NCI-H2107 (cell line): ENCODE measurements at regions not wholly inside any gene's neighbourhood (a gene's known extent, or its start where the extent isn't known, plus 50 kb on each side); places are given as distances from the start of the nearest gene placed in this dataset.

ENCODE experiments used
- DNase-seq: peaks from one replicate; lab custom pipeline; 2025; lab: John Stamatoyannopoulos, UW

DNA sequence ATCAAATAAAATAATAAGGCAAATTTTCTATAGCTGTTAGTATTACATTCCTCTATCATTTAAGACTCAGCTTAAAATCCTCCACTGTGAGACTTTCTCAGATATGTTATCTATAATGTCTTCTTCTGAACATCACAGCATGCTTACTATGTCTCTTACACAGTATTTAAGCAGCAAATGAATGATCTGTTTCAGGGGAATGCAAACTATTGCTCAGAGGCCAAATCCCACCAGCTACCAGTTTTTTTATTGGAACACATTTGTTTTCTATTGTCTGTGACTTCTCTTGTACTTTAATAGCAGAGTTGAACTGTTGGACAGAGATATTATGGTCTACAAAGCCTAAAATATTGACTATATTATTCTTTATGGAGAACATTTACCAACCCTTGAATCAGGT lies 59.6 kb downstream of the C3orf38 start:
- DNase-seq: no peak

DNA sequence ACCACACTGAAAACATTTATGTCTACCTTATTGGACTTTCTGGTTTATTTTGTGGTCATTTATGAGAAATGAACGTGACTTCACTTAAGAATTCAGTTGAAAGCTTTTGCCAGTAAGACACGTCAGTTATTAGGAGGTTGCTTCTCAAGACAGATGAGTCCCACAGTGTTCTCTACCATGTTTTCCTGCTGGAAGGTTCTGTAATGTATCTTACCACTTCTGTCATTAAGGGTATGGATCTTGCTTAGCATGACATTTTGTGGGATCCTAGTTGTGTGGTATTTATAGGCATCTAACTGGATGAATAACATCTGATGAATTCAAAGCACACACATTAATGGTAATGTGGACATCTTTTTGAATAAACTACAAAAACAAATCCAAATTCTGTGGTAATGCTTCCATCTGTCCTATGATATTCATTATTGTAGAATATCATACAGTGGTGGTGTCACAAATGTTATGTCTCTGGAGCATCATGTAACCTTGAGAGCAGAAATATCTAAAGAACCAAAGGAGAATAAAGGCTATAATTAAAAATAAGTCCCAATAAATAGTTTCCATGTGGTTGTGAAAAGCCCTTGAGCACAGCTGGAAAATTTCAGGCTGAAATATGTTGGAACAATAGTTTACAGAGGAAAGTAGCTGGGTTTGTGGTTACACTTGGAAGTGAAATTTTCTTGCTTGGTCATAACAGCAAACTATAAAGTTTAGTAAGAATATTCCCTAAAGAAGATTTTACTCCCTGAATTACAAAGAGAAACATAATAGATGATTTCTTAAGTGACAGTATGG lies 61.5 kb downstream of the C3orf38 start:
- no peak for DNase-seq

DNA sequence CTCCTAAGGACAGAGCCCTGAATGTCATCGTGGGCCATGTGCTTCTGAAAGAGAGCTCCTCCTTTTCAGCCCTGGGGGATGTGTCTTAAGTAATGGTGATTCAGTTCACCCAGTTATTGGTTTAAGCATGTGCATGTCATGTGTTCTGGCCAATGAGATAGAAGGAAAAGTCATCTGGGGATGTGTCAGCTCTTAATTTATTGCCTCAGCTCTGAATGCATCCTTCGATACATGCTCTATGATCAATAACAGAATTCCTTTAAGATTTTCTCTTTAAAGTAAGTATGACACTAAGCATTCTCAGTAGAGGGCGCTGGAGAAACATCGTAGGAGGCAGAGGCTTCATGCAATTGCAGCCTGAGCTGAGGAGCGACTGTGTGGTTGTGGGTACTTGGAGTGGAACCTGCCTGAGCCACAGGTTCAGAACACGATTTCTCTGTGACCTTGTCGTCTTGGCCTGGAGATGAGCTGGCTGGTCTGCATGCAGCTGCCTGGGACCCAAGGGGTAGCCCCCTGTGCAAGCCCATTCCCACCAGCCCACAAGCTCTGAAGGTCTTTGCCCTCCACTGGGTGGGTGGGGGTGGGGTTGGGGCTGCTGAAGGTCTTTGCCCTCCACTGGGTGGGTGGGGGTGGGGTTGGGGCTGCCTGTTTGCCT lies 69.5 kb downstream of the C3orf38 start:
- peak; percentile 34 for DNase-seq

DNA sequence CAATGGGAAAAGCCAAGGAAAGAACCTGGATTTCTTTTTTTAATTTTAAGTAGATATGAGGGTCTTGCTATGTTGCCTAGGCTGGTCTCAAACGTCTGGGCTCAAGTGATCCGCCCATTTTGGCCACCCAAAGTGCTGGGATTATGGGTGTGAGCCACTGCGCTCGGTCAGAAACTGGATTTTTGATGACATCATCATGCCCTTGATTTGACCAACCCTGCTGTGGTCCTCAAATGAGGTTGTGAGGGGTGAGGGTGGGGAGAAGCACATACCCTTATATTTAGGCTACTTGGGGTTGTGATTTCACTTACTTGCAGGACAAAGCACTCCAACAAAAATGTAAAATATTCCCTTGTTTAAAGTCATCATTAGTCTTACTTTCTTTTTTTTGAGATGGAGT lies 70.4 kb downstream of the C3orf38 start:
- DNase-seq: no peak

DNA sequence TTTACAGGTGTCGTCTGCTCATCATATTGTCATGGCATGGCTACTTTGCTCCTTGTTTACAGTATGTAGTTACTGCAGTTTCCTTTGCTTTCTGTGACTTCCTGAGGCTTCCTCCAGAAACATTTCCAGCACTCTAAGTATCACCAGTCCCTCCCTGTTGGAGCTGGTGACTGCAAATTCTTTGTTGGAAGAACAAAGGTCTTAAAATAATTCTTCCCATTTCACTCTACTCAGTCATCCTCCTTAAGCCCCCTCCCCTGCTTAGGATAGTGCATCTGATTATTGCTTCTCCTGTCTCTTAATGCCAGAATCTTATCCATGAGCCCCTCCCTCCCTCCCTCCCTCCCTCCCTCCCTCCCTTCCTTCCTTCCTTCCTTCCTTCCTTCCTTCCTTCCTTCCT lies 72.0 kb downstream of the C3orf38 start:
- no peak for DNase-seq

DNA sequence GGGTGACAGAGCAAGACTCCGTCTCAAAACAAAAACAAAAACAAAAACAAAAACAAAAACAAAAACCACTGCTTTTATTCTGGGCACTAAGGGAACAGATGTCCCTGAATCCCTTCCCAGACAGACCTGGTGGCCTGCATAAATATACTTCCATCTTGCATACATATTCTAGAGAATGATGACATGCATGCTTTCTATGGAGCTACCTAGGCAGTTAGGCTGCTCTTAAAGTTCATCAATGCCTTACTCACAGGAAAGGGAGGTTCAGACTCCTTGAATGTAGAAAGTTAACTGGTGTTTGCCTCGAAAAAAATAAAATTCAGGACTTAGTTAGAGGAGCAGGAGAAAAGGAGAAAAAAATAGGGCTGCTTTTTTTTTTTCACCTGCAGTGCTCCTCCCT lies 72.6 kb downstream of the C3orf38 start:
- no peak for DNase-seq

DNA sequence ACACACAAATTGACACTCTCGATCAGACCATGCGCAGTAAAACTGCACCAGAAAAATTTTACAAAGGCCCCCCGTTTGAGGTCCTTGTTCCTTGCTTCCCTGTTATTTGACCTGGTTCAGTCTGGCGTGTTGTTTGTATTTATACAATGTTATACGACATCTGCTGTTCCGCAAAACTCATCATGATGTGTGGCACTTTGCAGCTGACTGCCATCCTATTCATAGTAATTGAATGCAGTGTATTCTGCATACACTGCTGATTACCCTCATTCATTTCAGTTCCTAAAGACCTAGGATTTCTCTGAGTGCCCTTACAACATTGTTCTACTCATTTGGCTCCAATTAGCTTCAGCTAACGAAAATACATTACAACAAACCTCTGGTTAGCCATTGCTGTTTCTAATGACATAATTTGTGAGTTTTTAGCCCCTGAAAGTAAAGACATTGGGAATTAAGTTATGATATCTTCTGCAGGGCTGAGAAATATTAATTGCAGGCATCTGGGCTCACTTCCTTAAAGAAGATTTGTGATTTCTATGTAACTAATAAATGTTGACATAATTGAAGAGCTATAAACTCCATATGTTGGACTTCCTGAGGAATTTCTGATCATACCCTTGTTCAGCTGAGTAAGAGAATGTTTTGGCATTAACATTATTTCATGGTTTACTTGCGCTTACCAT lies 75.7 kb downstream of the C3orf38 start:
- DNase-seq: no peak

DNA sequence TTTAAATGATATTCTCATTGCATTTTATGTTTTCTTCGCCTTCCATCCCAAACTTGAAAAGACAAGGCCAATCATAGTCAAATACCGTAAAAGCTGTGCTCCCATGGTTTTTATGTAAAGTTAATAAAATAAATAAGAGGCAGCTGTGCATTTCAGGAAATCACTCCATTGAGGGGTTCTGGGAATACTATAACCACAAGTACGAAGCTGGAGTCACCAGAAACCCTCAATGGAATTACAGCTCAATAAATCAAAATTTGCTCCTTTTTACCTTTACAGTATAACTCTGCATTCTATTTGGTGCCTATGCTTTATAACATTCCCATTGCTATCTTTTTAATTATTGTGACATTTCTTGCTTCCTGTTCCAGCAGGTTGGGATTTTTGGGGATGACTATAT lies 77.2 kb downstream of the C3orf38 start:
- DNase-seq: no peak

DNA sequence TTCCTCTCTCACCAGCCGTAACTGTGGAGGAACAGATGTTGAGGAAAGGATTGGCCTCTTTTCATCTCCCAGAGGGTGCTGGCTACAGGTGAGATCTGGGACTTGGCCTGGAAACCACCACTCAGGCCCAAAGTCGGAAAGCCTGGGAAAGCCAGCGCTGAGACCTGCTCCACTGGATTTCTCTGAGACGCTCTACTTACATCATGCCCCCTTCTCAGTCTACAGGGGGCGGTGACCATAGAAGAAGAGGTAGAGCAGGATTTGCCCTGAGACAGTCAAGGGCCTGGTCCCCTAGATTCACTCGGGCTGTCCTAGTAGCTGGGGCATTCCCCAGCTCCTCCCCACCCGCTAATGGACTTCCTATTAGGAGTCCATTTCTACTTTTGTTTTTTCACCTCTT lies 80.9 kb downstream of the C3orf38 start:
- no peak for DNase-seq

DNA sequence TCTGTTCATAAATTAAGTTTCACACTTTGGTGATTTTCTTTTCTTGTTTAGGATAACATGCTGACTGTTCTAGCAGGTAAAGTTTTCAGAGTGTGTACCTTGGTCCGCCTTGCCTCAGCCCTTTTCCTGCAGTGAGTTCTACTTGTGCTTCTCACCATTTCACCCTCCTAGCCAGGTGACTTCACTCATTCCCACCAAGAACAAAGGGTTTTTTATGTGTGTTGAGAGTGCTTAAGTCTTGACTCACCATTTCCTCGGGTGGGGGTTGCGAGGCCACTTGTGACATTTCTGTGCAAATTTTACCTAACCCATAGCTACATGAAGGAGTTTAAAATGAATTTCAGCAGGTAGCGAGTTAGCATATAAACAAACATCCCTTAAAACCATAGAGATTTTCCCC lies 81.4 kb downstream of the C3orf38 start:
- DNase-seq: no peak

DNA sequence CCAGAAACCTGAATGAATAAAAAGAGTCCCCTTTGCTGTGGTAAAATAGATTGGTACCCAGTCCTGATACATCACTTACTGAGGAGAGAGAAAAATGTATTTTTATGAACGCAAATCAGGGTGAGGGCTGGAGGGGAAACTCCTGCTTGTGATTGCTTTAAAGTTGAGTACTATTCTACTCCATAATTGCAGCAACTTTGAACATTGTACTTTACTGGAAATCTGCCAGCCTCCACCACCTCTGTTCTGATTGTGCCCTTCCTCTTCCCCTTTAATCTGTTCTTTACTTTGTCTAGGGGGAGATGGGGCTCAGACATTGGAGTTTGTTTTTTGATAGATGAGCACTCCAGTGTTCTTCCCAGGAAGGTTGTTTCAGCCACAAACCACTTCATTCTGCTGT lies 81.9 kb downstream of the C3orf38 start:
- no peak for DNase-seq

DNA sequence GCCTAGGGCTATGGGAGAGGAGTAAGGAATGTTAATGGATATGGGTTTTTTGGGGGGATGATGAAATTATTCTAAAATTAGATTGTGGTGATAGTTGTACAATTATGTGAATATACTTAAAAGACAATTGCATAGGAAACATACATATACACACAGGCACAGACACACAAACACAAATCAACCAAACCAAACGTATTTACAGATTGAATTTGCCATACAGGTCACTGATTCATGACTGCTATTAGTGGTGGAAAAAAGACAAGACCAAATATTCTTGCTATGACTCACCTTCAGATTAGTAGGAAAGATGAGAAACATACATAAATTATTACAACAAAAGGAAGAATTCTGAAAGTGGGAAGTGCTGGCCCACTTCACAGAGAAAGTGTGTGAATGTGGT lies 85.3 kb downstream of the C3orf38 start:
- DNase-seq: no peak

DNA sequence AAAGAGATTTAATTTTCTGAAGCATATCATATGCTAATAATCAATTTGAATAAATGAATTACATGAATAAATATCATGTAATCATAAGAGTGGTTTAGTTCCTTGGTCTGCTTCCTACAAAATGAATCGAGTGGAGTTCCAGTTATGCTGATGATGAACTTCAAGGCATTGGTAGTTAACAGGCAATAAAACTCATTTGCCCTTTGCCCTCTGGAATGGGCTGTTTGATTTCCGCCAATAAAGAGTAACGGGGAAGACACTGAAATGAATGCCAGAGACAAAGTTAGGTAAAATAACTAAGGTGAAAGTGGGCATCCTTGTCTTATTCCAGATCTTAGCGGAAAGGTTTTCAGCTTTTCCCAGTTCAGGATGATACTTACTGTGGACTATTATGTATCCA lies 90.1 kb downstream of the C3orf38 start:
- no peak for DNase-seq

DNA sequence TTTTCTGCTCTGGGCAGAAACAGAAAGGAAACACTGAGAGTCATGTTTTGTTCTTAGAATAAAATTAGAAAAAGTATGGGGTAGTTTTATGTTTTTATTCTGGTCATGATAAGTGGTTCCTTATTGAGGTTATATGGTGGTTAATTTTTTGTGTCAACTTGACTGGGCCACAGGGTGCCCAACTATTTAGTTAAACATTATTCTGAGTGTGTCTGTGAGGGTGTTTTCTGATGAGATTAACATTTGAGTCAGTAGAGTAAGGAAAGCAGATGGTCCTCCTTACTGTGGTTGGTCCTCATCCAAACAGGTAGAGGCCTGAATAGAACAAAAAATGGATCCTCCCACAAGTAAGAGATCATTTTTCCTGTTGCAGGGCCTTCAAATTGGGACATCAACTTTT lies 98.9 kb downstream of the C3orf38 start:
- no peak for DNase-seq

DNA sequence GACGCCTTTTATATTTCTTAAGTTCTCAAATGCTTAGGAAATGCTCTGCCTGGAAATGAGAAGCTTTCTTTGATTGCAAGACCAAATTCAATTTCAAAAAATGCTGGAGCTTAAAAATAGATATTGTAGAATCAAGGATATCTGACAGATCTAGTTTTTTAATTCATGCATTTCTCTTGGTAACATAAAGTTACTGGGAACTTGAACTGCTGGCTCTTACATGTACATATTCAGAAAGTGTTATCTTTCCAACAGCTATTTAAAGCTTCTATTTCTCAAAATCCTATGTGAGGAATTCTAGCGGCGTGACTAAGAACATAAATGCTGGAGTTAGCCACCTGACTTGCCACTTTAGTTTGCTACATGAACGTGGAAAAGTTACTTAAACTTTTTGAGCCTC lies 109.3 kb downstream of the C3orf38 start:
- DNase-seq: no peak

DNA sequence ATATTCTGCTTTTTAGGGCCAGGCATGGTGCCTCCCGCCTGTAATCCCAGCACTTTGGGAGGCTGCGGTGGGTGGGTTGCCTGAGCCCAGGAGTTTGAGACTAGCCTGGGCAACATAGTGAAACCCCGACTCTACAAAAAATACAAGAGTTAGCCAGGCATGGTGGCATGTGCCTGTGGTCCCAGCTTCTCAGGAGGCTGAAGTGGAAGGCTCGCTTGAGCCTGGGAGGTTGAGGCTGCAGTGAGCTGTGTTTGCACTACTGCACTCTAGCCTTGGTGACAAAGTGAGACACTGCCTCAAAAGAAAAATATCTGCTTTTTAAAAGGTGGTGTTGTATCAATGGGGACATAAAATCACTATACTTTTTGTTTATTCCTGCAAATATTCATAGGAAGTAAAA lies 112.8 kb downstream of the C3orf38 start:
- no peak for DNase-seq

DNA sequence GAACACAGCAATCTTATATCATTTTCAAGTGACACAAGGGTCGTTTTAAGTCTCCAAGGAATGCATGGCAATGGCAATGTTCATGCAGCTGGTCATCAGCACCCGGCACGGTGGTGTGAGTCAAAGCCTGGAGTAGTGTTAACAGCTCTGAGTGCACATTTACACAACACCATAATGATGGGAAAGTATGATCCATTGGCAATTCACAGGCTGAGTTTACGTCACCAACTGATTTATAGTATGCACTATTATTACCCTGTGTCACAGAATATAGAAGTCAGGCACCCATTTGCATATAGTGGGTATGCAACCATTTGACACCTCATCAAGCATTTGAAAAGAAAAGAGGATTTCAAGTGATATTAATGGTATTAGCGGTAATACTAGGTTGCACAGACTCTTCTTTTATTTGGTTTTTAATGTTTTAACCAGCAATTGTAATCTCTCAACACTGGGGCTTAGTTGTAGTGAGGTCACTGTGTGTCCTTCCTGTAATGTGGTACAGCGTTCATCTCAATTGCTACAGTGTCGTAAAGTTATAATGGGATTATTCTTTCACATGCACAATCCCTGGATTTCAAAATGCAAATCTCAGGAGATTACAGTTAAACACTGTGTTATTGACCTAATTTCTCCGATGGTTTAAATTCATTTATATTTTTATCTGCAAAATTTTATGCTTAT lies 113.8 kb downstream of the C3orf38 start:
- DNase-seq: no peak

DNA sequence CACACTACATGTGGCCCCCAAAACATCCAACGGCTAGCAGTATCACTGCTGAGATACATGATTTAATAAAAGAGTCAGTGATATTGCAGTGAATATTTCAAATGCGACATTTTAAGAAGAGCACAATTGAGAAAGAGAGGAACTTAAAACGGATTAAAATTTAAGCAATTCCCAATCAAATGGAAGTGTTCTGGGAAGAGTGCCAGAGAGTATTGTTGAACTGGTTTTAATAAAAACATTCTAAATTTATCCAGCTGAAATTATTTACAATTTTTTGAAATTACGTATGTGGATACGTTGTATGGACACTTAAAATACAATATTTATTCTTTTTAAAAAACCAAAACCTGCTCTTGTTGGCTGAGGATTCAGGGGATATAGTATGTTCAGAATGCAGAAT lies 117.7 kb downstream of the C3orf38 start:
- DNase-seq: no peak

DNA sequence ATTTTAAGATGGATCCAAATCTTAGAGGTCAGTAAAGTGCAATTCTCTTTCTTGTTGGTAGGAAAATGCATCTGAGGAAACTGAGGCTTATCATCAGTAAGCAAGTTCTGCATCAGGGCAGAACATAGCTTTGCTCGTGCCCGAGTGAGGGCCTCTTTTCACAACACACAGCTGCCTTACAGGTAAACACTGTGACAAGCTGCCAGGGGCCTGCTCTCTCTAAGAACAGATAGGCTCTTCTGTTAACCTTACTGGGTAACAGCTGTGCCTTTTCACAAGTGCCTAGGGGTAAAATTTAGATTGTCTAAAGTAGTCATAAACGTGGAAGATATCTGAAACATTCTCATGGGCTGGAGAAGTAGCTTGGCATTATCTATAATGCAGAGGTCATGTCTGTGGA lies 118.1 kb downstream of the C3orf38 start:
- DNase-seq: no peak

DNA sequence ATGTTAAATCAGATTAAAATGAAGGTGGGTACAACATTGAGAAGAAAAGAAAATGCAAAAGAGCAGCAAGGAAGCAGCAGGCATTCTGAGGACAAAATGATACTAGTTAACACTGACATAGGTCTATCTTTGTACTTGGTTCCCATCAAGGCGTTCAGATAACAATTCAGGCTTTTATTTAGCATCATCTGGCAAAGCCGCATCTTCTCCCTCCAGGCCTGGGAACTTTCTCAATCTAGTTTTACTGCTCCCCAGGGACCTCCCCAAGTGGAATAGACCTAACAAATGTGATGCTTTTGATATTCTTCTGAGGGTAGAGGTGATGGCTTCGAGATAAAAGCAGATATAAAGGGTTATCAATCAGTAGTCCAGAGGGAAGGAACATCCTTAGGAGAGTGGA lies 130.6 kb downstream of the C3orf38 start:
- no peak for DNase-seq

DNA sequence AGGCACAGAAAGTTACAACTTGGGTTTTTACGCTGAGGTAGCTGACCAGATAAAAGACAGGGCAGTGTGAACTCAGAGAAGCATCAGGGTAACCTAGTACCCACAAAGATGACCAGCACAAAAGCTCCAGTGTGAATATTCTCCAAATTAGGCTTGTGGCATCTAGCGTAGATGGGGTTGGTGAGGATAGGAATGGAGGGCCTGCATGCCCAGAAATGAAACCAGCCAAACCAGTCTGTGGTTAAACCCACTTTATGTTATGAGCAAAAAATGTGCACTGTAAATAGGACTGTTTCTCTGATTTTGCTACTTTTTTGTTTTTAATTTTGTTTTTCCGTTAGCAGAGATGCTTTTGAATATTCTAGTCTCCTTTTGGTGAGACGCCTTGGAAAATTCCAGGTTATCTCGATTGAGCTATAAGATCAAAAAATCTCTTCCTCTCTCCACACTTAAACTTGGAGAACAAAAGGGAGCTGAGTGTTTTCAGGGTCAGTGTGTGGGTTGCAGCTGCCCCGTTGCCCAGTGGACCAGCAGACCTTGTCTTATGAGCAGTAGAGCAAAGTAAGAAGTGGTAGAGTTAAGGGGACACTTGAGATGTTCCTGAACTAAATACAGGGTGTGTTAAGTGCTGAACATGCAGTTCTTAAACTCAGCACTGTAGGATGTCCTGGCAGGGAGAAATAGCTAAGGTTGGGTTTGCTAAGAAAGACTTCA lies 132.9 kb downstream of the C3orf38 start:
- no peak for DNase-seq

DNA sequence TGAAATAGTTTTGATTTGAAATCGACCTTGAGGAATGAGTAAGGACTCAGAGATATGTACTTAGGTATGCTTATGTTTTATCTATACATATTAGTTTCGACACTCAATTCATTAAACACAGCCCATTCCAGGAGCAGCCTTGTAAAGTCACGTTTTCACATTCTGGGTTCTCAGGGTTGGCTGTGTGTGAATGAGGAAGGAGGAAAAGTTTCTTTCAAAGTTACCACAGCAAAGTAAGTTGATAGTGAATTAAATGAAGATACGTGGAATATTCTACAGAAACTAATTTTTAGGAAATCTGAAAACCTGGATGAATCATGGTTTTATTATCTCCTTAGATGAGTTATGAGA lies 133.5 kb downstream of the C3orf38 start:
- DNase-seq: no peak
